SW 1271 (cell line): ENCODE measurements at regions not wholly inside any gene's neighbourhood (a gene's known extent, or its start where the extent isn't known, plus 50 kb on each side); places are given as distances from the start of the nearest gene placed in this dataset.
A peak's percentile ranks its signal among the peaks of the same experiment; 100 is the strongest.
"Not testable (repeated sequence)": the region's sequence is repeated elsewhere in the genome, so short reads cannot be mapped to it uniquely, and the experiment has no call there.

Experiments used
- DNase-seq, 2 experiments: peaks; one replicate each; lab custom pipeline; 2025; lab: John Stamatoyannopoulos, UW

DNA sequence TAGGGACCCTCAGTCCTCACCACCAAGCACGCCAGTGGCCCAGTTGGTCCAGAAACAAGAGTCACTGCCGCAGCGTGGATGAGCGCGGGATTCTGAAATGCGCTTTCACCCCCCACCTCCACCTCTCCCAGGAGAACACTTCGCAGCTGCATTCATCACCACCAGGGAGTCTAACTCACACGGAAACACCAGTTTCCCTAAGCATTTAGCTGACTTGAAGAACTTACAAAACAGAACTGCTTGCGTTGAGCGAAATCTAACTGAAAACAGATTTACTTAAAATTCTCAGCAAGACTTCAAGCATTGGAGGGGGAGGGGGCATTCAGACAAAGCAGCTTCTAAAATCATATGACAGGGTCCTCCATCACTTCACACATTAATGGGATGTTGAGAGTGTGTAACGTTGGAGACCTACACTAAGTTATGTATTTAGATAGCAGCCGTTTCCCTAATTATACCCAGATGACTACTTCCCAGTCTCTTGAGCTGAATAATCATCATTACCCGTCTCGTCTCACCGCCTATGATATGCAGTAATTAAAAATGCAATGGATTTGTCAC, 258.2 kb upstream of the IRS2 start:
- no peak for DNase-seq

DNA sequence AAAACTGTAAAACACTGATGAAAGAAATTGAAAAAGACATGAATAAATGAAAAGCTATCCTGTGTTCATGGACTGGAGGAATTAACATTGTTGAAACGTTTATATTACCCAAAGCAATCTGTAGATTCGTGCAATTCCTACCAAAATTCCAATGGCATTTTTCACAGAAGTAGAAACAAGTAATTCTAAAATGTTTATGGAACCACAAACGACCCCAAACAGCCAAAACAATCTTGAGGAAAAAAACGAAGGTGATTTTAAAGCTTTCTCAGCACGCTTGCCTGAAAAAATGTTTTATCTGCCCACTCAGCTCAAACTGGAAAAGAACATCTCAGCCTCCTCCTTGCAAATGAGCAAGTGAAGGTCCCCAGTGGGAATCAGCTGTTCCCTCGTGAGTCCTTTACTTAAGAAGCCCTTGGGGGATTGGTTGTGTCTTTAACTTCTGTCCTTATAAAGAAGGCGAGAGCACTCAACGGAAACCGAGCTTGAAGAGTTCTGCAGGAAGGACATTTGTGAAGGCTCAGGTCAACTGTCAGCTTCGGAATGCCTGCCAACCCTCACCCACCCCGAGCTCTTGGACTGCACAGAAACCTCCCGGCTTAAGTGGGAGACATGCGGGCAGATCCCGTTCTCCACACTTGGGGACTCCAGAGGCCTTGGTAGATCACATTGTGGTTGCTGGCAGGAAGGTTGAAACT, 256.0 kb upstream of the IRS2 start:
- no peak for DNase-seq

DNA sequence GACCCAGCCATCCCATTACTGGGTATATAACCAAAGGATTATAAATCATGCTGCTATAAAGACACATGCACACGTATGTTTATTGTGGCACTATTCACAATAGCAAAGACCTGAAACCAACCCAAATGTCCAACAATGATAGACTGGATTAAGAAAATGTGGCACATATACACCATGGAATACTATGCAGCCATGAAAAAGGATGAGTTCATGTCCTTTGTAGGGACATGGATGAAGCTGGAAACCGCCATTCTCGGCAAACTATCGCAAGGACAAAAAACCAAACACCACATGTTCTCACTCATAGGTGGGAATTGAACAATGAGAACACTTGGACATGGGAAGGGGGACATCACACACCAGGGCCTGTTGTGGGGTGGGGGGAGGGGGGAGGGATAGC, 255.3 kb upstream of the IRS2 start:
- DNase-seq, result not testable (repeated sequence)

DNA sequence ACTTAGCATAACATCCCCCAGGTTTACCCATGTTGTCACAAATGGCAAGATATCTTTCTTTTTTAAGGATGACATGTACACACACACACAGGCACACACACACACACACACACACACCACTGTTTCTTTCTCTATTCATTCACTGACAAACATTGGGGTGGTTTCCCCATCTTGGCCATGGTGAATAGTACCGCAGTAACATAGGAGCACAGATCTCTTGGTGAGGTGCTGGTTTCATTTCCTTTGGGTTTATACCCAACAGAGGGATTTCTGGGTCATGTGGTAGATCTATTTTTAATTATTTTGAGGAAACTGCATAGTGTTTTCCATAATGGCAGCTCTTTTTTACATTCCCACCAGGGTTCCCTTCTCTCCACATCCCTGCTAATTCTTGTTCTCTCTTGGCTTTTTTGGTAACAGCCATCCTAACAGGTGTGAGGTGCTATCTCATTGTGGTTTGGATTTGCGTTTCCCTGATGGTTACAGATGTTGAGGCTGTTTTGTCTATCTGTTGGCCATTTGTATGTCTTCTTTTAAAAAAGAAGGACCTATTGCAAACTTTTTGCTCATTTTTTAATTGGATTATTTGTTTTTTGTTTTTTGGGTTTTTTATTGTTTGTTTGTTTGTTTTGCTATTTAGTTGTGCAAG, 251.7 kb upstream of the IRS2 start:
- no peak for DNase-seq

DNA sequence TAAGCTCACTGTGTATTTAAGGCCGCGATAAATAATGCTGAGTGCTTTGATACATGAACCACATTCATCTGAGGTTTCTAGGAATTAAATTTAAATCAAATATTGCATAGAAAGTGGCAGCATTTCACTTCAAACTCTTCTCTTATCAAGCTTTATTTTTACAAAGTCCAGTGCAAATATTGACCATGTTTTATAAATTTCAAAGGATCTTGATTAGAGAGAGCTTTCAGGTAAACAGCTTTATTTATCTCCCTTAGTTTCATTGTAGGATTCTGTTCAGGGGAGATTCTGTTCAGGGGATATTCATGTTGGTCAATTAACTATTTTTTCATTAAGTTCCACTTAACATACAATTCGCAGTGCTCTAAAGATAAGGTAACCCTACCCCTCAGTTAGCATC, 249.7 kb upstream of the IRS2 start:
- no peak for DNase-seq

DNA sequence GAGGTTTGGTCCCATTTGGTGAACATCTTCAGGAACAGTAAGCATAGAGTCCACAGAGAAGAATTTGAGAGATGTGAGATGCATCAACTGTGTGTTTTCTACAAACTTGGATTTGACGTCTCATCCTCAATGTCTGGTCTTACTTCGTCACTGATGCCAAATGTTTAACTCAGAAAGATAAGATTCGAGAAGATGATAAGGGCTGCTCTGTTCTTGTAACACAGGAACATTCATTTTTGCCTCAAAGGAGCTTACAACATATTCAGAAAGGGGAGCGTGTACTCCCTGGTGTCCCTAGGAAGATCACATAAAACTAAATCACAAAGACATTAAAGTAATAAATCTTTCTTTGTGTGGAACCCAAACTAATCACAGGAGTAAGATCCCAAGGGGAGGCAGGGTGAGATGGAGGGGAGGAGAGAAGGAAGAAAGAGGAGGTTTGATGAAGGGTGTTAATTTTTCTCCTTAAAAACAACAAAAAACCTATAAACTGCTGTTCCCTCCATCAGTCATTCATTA, 247.7 kb upstream of the IRS2 start:
- no peak for DNase-seq

DNA sequence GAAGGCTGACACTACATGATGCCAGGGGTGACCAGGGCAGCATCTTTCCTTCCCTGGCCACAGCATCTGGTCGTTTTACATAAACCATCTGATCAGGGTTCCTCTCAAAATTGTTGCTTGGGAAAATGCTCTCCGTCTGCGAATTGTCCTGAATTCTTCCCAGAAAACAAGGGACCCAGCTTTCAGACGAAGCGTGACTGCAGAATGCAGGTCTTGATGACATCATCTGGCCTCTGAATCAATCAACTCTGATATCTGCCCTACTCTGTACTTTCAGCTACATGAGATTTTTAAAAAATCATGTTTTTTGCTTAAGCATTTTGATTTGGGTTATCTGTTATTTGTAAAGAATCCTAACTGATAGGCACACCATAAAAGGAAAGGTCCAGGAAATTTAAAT, 246.6 kb upstream of the IRS2 start:
- DNase-seq, result no peak

DNA sequence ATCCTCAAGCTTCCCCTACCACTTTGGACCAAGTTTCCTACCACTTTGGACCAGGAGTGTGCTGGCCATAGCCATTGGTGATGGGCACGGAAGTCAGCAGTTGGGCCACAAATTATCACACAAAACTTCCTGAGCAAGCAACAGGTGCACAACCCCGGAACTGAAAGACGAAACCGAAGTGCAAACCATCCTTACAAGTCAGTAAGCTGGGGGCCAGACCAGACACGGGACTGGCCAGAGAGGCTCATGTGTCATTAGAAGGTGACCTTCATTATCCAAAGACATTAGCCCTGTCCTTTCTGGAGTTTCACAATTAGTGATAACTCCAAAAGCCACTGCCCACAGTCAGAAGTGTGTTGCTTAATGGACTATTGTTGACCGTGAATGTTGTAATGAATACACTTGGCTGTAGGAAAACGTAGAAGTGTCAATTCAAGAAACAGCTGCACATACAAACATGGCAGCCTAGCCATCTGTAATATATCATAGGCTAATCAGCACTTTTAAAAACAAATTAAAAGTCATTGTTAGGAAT, 244.1 kb upstream of the IRS2 start:
- DNase-seq, result no peak

DNA sequence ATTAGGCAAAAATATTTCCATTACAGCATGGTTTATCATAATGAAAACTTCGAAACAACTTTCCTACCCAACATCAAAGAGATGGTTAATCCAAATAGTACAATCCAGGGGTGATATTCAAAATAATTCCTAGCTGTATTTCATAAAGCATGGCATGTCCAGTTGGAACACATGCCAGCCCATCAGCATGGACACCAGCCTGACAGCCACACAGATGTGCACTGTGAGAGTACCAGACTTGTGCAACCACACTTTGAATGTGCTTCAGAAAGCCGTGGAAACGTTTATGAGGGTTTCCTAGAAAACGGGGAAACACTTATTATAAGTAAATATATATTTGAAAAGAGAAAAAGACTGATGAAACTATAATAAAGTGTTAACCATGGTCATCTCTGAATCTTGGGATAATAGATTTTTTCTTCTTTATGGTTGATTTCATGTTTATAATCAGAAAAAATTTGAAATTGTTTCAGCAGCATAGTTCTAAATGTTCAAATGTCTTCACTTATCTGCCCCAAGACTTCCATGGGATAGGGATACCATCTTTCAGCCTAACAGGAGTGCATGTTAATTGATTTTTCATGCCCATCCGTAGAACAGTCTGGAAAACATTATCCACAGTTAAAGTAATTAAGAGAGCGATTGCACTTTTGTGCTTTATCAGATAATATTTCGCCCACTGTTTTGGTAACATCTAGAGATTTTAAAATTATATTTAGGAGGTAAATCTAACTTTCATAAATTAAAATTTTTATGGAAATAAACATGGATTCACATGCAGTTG, 242.6 kb upstream of the IRS2 start:
- DNase-seq, result no peak

DNA sequence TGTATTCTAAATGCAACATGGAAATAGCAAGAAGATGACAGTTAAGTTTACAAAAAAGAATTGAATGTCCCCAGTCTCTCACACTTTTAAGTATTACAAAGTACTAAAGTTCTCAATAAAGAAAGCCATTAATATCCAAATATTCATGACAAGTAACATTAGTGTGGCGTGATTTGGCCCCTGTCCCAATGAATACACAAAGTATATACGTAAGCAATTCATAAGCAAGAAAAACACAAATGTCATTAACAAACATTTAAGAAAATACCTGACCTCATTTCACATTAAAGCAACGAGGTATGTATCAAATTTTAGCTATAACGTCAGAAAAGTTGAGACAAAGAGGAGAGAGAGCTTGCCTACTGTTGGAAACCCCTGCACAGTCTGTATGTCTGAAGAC, 241.9 kb upstream of the IRS2 start:
- DNase-seq, result no peak

DNA sequence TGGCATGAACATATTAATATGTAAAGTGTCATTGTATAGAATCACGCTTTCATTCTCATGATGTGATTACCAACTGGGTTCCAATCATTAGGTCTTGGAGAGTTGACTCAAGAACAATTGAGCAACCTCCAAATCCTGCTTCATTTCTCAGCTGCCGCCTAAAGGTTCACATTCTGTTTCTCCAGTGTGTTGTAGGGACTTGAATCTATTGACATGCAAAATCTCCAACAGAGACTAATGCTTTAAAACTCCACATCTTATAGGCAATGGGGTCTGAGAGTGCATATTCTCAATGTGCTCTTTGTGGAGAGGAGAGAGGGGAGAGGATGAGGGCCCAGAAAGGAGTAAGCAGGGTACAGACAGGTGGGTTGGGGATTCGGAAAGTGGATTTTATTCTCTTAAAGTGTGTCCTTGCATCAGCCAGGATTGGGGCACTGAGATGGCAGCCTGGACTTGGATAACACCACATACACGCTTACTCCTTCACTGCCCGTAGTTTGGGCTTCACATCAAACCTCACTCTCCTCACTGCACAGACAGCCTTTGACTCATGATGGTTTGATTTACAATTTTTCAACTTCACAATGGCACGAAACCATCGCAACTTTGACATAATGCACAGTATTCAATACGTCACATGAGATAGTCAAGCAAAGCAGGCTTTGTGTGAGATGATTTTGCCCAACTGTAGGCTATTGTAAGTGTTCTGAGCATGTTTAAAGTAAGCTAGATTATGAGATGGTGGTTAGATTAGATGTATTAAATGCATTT, 241.3 kb upstream of the IRS2 start:
- DNase-seq, result no peak

DNA sequence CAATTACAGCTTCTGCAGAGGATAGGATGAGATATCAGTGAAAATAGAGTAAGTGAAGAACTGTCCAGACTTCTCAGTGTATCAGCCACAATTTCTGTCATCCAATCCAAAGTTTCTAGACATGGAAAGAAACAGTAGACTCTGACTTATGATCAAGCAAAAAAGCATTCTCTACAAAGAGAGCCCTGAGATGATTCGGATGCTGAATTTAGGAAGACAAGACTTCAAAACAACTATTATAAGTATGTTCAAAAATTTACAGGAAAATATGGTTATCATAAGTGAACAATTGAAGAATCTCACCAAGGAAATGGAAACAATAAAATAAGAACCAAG, 238.2 kb upstream of the IRS2 start:
- DNase-seq, result no peak

DNA sequence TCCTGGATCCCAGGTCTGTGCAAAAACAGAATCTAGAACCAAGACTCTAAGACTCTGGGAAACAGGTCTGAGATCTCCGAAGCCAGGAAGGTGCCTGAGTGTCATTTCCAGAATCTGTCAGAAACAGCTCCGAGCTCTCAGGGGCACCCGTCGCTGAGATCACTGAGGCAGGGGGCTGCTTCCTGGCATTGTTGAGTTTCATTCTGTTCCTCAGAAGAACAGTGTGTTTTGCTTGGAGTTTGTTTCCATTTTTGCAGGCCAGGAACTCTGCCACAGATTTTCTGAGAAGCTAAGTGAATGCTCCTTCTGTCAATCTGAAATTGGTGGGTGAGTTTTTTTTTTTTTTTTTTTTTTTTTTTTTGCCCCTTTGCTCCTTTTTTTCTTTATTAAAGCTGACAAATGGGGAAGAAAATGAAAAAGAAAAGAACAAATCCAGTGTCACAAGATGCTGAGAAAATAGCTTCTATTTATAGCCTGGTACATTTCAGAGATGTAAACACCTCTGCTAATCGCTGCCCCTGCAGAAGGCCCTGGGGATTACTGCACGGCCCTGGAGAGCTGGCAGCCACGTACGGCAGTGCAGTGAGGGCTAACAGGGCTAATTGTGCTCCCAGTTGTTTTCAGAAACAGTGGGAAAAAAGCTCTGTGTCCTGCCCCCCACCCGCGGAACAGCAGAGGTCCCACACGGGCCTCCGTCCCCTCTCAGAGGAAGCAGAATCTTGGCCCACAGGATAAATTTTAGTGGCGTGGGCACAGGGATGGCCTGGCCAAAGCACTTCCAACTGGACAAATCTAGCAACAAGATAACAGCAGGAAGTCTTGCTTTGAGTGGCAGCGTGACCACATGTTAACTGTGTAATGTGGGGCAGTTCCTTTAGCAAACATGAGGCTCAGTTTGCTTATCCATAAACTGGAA, 237.6 kb upstream of the IRS2 start:
- no peak for DNase-seq

DNA sequence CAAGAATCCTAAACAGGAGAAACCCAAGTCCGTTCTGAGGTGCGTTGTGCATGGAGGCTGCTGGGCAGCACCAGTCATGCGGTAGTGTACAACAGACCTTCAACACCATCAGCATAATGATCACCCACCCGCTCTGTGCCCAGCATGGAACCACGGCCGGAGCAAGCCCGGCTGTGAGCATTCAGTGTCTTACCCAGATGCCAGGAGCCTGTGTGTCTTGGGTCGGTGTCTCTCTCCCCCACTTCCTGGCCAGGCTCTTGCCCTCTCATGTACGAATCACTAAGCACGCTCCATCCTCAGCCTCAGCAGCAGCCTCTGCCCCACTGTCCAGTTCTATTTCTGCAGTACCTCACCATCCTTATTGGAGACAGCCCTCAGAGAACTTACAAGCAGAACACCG, 231.6 kb upstream of the IRS2 start:
- no peak for DNase-seq

DNA sequence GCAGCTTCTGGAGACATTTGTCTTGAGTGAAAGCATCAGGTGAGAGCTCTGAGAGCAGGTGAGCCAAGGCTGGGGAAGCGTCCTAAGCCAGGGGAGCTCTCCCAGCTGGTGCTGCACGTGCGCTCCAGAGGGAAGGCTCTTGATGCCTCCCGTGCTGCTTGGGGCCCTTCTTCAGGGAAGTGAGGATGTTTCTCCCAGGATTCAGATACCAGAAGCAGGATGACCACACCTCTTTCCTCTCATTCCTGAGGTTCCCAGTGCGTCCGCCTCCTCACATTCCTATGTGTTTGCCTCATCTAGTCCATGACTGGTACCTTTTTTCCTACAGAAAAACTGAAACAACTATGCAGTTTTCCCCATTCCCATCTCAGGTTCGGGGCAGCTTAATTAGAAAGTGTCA, 231.0 kb upstream of the IRS2 start:
- peak in 1 of 2 experiments; percentile 32 for DNase-seq

DNA sequence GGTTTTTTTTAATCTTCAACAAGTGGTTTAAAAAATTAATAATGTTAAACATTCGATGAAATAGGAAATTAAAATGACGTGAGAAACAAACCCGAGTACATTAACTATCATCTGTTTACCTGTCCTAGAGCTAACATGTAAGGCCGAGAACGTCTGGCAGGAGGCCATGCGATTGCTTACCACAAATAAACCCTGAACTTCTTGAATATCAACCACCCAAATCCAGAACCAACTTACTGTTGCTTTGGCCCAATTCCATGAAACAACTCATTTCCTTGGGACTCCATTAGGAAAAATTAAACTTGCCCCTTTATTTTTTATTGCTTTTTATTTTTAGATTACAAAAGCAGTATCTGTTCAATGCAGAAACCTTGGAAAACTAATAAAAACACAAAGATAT, 228.9 kb upstream of the IRS2 start:
- DNase-seq, result no peak

DNA sequence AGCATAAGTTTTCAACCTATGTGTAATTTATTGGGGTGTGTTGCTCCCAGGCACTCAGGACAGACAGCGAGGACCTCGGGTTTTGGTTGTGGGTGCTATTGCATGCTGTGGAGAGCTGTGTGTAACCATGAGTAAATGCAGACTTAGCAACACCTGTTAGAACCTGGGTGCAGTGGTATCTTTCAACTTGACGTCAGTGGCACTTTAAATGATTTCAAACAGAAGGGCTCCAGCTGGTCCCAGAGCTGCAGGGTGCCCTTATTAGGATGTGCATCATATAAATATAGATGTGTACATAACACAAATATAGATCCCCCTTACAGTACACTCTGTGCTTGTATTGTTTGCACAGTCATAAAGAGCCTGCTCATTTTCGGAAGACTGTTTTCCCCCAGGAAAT, 228.3 kb upstream of the IRS2 start:
- no peak for DNase-seq

DNA sequence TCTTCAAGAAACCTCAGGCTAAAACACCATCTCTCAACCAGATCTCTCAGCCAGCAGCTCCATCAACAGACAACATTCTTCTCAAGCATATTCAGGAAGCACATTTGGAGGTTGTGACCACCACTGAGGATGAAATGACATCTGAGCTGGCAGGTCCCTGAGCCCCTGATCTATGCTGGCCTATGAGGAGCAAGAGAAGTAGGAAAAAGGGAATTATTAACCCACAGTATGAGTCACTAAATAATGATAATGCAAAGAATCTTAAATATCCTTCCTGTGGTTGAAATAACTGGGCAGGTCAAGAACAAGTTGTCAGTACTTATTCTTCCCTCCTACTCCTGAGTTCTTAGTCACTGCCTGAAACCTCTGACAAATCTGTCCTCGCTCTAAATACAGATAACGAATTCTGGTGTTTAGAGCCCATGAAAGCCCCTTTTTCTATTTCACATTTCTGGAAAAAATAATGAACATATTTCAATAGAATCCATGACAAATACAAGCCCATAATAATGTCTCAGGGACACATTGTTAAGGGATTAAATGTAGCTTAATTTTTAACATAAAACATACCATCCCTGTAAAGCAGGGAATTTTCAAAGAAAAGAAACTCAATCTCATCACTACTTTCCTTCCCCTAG, 225.8 kb upstream of the IRS2 start:
- DNase-seq, result peak in 1 of 2 experiments; percentile 18

DNA sequence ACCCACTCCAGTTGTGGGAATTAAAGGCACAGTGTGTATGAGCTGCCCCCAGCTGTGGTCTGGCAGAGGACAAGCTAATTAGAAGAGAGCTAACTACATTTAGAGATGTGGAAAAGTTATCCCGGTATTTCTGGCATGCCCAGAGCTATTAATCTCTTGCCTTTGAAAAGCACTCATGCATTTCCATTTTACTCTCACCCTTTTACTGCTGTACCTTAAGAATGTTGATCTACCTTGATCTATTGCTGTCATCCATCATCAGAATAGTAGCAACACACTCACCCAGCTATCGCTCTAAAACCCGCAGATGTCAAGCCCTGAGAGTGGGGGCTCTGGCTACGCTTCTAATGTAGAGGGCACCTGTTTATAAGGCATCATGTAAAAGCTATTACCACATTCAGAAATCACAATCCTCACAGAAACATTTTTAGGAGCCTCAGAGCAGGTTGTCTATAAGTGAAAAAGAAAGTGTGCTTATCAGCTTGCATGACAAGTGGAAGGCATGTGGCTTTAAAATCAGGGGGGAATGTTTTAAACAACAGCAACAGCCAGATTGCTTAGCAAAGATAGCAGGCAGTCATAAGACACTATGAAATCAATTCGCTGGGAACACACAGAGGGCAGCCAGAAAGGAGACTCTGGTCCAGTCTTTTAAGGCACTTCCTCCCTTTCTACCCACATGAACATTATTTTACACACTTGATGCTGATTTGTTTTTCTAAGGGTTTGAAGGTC, 224.2 kb upstream of the IRS2 start:
- no peak for DNase-seq

DNA sequence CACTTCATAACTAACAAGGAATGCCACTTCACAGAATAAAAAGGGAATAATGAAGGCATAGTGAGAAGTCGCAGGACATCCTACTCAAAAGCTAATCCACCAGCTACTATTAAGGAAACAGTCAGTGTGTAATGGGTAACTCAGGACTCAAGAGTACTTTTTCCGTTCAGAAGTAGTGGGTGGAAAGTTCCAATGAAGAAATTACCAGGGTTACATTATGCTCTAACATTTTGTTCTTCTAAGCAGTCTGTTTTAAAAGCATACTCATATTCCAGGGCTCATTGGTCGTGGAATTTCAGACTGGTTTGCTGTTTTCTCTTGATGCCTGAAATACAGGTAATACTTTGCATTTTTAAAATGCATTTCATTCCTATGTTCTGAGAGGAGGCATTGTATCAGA, 222.4 kb upstream of the IRS2 start:
- no peak for DNase-seq
